GM12873 (cell line): ENCODE measurements at regions not wholly inside any gene's neighbourhood (a gene's known extent, or its start where the extent isn't known, plus 50 kb on each side); places are given as distances from the start of the nearest gene placed in this dataset.

ENCODE experiments used
- TF ChIP-seq, protein P1 (sequence below): IDR thresholded peaks from 2 replicates; pipeline ENCODE4 v1.5.1; 2012; ENCODE audit warnings: low read depth, mild to moderate bottlenecking, moderate library complexity, low read length, control low read depth; ENCODE audit not compliant: insufficient read depth; ENCODE audit errors: missing control alignments

DNA sequence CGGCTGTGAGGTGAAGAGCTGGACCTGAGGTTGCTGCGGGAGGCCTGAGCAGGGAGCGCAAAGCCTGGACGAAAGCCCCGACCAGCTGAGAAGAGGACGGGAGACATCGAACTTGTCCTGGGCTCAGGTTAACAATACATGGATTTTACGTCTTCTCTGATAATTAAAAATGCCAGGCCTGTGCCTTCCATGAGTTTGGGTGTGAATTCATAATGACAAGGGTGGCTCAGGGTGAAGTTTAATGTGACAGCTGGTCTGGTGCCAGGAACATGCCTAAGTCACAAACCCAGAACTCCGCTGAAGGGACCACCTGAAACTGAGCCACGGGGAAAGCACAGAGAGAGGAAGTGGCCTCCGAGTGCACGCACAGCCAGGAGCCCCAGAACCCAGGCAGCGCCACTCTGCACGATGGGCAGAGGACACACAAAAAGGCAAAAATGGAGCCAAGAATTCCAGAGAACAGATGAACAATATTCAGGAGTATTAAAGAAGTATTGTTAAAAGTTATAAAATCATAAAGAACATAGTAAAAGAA, 150.1 kb upstream of the RPS6KA2 start:
- TF ChIP-seq, protein P1, sequence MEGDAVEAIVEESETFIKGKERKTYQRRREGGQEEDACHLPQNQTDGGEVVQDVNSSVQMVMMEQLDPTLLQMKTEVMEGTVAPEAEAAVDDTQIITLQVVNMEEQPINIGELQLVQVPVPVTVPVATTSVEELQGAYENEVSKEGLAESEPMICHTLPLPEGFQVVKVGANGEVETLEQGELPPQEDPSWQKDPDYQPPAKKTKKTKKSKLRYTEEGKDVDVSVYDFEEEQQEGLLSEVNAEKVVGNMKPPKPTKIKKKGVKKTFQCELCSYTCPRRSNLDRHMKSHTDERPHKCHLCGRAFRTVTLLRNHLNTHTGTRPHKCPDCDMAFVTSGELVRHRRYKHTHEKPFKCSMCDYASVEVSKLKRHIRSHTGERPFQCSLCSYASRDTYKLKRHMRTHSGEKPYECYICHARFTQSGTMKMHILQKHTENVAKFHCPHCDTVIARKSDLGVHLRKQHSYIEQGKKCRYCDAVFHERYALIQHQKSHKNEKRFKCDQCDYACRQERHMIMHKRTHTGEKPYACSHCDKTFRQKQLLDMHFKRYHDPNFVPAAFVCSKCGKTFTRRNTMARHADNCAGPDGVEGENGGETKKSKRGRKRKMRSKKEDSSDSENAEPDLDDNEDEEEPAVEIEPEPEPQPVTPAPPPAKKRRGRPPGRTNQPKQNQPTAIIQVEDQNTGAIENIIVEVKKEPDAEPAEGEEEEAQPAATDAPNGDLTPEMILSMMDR, result no peak

GRCh38 chr6:166776571-166776970, 149.5 kb upstream of the RPS6KA2 start:
- TF ChIP-seq, protein P1, result no peak

DNA sequence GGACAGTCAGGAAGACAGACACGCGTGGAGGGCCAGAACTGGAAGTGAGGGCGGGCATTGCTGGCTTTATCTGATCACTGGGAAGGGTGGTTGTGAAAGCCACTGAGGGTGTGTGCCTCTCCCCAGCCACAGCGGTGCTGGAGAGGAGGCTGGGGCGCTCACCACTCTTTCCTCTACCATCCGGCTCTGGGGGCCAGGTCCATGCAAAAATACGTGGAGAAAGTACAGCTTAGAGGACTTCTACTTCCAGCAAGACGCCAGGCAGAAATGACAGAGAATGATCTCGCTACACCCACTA, 148.8 kb upstream of the RPS6KA2 start:
- TF ChIP-seq, protein P1, result no peak

- TF ChIP-seq, protein P1, result peak; percentile 84
These were observed 148.3 kb upstream of the RPS6KA2 start for GRCh38 chr6:166775180-166775922.

DNA sequence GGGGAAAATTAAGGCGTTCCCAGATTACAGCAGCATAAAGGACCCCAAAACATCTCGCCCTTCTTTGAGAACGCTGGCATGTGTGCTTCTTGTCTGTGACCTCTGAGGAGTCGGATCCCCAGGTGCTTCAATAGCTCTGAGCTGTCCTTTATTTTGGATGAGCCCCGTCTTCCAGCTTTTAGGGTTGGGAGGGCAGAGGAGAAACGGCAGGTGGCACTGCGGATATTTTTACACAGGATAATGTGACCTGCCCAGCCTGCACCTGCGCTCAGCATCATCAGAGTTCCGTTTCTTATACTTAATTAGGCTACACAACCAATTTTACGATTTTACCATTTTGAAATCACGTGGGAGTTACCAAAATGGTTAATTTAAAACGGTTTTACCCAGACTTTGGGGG, 147.7 kb upstream of the RPS6KA2 start:
- TF ChIP-seq, protein P1, result no peak

DNA sequence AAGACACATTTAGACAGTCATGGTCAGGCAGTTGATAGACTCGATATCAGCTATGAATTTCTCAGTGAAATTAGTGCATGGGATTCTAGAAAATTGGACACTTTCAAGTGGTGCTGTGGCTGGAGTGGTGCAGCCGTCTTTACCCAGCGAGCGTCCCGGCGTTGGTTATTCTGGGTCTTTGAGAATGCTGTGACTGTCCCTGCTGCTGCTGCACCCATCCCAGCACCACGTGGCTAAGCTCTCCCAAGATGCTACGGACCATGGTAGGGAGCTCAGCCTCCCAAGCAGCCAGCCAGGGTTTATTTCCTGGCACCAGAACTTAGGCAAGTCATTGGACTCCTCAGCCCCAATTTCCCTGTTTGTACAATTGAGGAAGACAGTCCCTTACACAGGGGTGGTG, 147.2 kb upstream of the RPS6KA2 start:
- TF ChIP-seq, protein P1, result no peak

DNA sequence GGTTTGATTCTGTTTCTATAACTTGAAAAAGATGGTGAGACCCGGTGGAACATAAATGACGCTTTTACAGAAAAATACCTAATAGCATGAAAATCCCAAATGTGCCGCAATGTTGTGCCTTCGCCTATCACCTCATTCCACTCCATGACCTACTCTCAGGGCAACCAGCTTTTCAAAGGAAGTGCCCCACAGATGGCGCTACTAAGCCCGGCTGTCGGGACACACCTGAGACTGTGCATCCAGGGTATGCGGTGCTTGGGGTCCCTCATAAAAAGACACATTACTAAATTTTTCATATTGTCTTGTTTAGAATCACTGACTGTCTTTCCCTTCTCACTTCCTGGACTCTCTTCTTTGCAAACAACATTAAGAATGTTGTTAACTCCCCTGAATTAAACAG, 145.5 kb upstream of the RPS6KA2 start:
- TF ChIP-seq, protein P1, result peak; percentile 32

DNA sequence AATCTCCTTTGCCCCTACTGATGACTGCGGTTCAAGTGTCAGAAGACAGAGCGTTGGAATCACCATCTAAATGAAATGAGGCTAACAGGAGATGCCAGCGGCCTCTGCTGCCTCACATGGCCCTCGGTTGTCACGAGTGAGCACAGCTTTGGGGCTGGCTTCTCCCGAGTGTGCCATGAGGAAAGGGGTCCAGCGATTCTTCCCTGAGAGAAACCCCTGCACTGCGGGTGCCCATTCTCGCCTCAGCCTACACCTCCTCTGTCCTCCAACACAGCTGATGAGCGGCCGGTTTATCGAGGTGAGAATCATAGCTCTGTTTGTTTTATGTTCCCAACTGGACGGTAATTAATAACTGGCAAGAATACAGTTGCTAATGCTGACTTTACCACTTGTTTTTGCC, 144.7 kb upstream of the RPS6KA2 start:
- TF ChIP-seq, protein P1, result no peak
